ENCODE measurements at regions not wholly inside any gene's neighbourhood (a gene's known extent, or its start where the extent isn't known, plus 50 kb on each side); places are given as distances from the start of the nearest gene placed in this dataset.
"Not testable (repeated sequence)": the region's sequence is repeated elsewhere in the genome, so short reads cannot be mapped to it uniquely, and the experiment has no call there.

DNA sequence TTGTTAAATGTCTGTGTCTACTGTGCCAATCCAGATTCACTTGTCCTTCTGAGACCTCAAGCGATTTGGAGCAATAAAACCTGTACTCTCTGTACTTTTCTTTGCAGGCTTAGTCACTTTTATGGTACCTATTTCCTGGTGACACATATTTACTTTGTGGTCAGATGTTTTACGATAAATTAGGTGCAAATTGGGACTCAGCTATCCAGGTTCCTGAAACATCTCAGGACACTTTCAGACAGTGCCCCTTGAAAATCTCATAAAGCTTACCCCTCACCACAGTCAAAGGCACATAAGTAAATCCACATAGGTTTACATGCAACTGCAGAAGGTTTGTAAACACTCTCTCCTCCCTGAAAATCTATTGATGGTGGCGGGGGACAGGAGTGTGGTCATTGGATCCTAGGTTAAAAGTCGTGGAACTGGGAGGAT is 438.8 kb downstream of the EFNB2 start:
- no peak for DNase-seq (ENCODE audit: low spot score)

DNA sequence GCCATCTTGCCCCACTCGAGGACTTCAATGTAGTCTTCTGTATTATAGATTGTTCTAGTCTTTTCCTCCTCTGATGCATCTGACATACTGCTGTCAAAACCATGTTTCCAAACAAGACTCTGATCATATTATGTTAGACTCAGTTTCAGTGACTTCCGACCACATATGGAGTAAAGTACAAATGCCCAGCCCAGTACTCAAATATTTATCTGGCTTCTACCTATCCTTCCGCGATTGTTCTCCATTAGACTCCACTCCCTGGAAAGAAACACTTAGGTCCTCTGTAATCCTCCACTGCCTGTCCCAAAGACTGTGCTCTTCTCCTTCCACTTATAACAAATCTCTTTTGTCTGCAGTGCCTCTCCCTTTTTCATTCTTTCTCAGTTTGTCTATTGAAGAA is 439.5 kb downstream of the EFNB2 start:
- no peak for DNase-seq (ENCODE audit: low spot score)

DNA sequence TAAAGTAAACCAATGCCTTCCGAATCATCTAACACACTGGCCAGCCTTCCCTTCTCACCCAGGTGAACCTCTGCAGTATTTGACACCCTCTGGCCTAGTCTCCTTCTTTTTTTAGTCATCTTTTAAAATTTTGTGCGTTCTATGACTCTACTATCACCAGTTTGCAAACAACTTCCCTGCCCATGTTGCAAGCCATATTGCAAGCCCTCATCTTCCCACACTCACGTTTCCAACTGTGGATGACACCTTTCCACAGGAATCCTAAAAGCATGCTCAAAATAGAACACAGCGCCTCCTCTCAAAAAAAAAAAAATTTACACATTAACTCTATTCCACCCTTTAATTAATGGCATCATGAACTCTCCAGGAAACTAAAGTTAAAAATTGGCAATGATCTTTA is 440.1 kb downstream of the EFNB2 start:
- DNase-seq (ENCODE audit: low spot score) = no peak

DNA sequence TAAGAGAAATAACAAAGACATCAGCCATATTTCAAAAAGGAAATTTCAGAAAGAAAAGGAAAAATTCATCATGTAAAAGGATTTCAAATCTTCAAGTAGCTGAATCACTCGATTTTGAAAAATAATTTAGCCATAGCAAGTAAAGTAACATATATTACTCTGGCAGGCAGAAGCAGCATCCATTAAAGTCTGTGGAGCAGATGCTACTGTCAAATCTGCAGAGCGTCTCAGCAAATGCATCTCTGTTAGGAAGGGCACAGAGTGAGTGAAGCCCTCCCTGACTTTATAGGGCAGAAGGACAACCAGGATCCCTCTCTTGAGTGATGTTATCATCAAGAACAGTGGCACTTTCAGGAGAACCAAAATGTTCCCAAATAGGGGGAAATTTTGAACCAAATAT is 445.5 kb downstream of the EFNB2 start:
- DNase-seq (ENCODE audit: low spot score) = no peak

DNA sequence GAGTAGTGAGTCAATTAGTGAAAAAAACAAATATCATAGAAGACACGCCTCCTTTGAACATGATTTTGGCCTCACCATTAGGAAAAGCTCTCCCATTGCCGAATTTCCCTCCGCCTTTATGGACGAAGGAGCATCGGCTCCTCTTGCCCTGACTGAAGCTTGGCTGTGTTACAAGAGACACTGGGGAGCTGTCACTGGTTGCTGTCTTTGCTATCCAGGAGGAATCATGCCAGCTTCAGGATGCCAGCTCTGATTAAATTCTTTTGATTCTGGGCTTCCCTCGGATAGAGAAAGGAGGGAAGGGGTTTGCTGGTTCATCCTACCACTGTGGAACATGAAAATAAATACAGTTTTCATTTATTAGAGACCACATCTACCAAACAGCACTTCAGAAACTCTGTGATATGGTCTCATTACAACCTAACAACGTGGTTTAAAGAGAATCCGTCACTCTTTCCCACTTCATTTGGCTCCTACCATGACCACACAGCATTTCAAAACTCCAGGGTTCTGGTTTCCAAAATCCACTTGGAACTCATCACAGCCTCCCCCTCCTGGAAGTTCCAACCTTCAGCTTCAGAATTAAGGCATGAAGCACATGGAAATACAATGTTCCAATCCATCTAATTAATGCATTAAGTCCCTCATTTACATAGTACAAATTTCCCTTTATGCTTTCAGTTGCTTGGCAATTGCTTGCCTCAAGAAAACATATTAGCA is 446.0 kb downstream of the EFNB2 start:
- DNase-seq (ENCODE audit: low spot score) = no peak

DNA sequence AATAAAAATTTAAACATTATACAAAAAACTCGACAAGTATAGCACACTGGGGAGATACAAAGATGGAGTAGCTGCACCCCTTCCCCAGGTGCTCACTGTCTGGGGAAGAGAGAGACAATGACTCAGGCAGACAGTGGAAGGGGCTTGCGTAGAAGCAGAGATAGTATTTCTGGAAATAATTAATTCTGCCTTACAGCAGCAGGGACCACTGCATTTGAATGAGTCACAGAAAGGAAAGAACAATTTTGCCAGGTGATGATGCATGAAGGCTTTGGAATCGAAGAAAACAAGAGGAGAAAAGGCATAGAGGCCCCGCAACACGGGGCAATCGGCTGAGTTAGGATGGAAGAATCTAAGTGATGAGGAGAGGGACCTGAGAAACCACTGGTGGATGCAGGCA is 447.4 kb downstream of the EFNB2 start:
- no peak for DNase-seq (ENCODE audit: low spot score)

DNA sequence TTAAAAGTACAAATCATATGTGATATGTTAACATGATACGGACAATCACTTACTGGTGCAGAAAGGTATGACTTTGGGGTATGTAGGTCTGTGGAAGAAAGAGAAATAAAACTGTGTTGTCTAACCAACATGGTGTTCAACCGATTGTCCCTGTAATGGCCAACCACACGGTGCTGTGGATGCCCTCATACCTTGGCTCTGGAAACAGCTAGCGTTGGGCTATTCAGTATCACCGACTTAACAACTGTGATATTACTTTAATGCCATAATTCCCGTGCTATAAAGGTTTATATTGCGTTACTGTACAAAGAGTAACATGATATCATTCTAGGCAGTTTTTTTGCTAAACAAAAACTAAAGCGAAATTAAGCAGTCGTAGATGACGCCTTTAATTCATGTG is 448.3 kb downstream of the EFNB2 start:
- DNase-seq (ENCODE audit: low spot score) = no peak

DNA sequence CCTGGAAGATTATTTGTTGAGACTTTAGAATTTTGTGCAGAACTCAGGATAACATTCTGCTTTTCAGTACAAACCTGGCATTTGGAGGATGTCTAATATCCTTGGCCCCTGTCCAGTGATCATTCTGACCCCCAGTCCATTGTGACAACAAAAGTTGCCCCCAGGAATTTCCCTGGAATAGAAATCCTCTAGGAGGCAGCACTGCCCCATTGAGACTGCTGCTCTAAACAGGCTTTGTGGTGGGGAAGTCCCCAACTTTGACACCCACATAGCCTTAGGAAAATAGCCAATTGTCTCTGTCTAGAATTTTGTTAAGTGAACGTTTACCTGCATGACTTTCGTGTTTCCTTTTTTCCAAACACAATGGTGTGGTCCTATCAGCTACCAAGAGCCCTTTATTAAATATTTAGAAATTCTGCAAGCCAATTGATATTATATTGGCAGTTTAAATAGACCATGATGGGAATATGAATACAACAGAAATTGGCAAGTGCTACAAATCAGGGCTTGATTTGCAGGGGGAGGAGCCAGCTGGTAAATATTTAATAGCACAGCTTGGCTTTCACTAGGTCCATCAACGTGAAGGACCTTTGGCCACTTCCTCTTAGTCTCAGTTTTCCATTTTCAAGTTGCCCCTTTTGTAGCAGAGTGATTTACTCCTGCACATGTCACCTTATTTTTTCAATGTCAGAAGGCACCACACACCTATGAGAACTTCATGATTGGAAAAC is 451.7 kb downstream of the EFNB2 start:
- DNase-seq (ENCODE audit: low spot score) = peak; percentile 9

DNA sequence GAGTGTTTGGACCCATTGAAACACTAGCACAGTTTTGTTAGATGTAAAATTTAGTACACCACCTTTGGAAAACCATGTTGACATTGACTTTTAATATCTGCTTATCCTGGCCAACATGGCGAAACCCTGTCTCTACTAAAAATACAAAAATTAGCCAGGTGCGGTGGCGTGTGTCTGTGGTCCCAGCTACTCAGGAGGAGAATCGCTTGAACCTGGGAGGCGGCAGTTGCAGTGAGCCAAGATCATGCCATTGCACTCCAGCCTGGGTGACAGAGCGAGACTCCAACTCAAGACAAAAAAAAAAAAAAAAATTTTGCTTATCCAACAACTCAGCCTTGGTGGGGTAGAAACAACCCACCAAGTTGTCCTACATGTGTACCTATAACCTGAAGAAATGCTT is 454.2 kb downstream of the EFNB2 start:
- DNase-seq (ENCODE audit: low spot score) = not testable (repeated sequence)

DNA sequence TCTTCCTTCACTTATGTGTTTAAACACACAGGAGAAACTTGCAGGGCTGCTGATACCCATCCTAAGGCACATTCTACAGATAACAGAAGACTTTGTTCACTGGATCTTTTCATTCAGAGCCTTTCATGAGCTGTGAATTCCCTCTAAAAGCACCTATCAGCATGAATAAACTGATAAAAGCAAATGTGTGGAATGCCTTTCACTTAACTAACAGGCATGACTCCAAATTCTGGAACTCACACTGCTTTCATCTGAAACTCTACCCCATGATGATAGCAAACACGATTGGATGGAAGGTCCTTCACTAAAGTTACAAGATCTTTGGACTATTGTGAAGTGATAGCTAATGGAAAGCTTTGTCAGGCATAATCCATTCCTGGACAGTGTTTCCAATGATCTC is 457.3 kb downstream of the EFNB2 start:
- no peak for DNase-seq (ENCODE audit: low spot score)

DNA sequence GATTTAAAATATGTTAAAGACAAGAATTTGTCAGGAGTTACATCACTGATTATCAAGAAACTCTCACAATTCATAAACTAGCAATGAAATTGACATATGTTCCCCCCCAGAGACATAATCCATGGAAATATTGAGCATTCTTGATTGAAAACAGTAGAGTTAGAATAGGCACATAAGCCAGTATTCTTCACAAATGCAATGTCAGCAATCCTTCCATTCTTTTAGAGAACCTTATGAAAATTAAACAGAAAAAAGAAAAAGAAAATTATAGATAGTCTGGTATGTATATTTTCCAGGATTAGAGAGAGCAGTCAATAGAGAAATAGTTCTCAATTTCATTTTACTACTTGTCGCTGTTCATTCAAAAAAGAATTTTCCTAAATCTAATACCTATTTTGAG is 458.4 kb downstream of the EFNB2 start:
- DNase-seq (ENCODE audit: low spot score) = no peak

DNA sequence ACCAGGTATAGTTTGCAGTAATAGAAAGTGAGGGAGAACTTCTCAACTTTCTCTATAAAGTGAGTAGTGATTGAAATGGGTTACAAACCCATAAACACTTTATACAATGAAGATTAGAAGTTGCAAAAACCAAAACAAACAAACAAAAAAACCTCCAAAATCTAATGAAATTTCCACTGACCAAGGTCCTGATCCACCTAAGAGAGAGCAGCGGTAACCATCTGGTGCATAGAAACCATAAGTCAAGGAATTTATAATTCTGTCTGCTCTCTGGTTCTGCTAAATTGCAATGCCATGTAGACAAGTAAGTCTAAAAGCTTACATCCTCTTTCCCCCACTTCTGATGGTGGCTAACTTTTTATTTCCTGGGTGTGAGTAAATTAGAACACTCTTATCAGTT is 463.4 kb downstream of the EFNB2 start:
- DNase-seq (ENCODE audit: low spot score) = no peak

DNA sequence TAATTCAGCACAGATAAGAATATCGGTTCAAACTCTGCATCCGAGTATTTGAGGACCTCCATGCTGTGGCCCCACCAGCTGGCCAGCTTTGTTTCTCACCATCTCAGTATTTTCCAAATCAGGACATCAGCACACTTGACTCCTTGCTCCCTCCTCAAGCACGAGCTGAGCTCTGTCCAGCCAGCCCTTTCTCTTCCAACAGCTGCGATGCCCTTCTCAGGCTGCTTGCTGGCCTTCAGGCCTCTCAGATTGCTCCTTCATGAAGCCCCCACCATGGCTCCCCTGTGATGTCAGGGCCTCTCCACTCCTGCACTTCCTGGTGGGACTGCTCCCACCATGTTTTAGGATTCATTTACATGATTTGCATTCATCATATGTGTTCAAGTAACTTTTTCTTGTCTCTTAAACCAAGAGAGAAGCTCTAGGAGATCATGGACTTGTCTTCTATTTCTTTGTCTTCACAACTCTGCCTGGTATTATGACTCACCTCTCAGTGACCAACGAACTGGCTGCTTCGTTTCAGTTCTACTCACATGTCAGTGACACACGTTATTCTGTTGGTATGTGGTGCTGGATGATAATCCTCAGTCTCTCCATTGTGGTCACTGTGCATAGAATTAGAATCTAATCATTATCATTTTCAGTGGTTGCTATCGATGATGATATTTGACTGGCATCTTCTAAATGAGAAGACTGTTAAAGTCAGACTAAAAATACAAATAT is 471.7 kb downstream of the EFNB2 start:
- no peak for DNase-seq (ENCODE audit: low spot score)

DNA sequence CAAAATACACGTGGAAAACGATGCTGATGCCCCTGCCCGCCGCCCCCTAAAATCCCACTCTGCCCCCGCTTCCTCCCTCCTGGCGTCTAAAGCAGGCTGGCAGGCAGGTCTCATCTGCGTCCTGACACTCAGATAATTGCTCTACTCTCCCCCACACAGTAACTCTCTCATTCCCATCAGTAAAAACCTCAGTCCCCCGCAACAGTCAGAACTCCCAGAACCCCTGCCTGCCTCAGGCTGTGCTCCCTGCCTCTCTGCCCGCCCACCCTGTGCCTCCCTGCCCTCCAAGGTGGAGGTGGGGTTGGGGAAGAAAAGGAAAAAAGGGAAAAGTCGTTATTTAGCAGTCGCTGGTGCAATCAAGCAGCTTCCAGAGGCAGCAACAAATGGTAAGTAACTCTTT is 473.7 kb downstream of the EFNB2 start:
- no peak for DNase-seq (ENCODE audit: low spot score)

DNA sequence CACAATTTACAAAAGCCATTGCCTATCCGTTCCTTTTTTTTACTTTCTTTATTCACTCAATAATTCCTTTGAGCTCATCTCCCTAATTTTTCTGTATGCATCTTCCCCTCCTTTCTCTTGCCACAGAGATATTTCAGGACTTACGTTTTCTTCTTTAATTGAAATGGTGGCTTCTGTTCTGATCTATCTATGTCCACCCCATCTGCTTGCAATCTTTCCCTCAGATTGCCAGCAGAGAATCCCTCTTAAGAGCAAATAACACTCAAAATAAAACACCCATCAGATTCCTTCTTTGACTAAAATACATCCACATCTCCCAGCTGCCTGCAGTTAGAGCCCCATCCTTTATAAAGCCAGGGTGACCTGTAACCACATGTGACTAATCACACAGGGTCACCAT is 478.6 kb downstream of the EFNB2 start:
- DNase-seq (ENCODE audit: low spot score) = no peak

DNA sequence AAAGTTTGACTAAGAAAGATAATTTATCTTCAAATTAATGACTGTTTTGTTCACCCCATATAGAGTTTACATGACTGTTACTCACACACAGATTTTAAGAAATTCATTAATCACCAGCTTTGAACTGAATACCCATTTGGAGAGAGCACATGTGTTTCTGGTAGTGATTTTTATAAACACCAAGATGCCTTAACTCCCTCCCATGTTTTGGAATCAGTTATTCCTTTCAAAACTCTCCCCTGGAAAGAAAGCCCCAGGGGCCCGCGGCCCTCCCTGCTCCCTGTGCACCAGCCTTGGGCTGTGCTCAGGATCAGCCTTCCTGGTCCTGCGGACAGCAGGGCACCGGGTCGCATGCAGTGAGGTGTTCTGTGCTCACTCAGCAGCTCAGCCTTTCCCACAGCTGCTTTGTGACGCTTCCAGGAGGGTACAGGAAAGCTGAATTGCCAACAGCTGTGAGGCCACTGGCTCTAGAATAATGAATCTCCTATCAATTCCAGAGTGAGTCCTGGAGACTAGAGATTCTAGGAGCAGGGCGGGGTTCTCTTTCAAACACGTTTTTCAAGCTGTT is 483.2 kb downstream of the EFNB2 start:
- DNase-seq (ENCODE audit: low spot score) = no peak

DNA sequence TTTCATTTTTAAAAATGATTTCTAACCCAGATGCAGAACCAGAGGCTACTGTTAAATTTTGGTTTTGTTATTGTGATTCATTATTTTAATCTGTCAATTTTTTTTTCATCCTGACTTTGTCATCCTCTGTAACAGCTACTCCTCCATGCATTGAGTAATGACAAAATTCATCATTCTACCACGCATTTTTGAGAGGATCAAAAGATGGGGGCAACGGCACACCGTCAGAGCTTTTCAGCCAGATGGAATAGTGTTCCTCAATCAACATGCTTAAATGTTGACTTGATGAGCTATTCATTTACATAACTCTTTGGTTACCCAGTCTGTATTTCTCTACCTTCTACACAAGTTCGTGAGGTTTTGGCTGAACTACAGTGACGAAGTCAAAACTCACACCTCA is 486.3 kb downstream of the EFNB2 start:
- DNase-seq (ENCODE audit: low spot score) = no peak

DNA sequence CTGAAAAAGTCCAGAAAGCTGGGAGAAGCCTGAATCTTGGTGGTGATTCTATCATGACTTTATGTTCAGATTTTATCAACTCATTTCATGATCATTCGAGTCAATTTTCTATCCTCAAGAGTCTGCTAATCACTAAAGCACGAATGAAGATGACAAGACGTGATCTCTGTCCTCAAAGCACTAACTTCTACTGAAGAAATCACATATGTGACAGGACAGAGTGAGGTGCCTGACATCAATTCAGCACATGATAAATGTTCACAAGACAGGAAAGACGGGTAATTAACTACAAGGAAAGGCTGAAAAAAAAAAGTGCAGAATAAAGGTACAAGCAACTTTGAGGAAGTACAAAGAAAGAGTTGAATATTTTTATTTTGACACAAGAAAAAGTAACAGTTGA is 487.1 kb downstream of the EFNB2 start:
- no peak for DNase-seq (ENCODE audit: low spot score)

DNA sequence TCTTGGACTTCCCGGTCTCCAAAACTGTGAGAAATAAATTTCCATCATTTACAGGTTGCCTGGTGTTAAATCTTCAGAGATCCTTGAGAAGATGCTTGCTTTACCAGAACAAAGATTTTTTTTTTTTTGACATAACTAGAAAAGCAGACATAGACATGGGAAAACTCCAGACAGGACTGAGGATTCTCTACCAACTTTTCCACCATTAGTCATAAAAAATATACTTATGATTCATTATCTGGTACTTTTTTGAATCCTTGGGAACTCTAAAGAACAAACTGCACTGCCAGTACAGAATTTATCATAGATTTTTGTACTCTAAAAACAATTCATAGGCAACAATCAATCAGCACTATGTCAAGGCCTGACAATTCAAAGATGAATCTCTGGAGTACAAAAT is 487.6 kb downstream of the EFNB2 start:
- no peak for DNase-seq (ENCODE audit: low spot score)

DNA sequence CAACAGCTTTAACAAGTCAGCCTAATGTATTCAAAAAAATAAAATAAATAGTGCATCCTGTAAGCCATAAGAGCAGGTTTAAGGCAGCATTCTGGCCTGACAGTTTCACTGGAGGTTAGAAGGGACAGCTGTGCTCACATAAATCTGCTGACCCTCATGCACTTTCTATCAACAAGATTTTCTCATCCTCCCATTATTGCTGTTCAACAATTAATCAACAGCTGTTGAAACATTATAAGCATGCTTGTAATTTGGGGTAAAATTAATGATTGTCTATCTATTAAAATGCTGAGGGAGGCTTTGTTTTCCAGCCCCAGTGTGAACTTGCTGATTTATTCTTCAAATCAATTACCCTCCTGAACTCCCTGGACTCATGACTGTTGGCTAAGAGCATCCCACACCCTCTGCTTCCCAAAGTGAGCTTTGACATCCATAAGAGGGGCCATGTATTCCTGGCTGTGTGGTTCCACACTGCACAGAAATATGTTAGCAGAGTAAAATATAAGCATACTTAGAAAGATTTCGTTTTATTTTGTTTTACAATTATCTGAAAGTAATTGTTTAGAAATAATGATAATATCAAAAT is 492.4 kb downstream of the EFNB2 start:
- DNase-seq (ENCODE audit: low spot score) = no peak

DNA sequence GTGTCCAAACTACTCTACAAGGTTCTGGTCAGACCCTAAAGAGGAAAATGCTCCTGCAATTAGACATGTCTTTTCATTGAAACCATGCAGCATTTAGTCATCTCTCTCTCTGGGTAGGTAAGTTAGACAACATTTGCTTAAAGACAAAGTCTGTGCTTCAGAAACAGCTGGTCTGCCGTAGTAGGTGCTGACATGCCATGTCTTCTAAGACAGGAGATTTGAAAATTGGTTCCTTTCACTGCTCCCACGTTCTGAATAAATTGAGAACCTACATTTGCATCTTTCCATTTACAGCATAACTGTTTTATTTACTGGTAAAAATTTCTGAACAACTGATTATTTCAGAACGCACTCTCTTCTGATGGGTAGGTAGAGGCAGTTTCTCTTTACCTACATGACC is 494.0 kb downstream of the EFNB2 start:
- no peak for DNase-seq (ENCODE audit: low spot score)

DNA sequence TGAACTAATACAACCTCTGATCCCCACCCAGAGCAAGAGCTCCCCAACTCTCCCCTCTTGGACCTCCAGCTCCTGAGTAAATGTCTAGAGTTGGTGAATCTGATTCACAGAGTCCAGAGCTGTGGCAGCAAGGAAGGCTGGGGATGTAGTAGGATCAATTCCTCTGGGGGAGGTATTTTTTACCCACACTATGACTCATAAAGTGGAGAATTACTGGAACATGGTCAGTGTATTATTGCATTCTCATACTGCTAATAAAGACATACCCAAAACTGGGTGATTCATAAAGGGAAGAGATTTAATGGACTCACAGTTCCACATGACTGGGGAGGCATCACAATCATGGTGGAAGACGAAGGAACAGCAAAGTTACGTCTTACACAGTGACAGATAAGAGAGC is 496.7 kb downstream of the EFNB2 start:
- no peak for DNase-seq (ENCODE audit: low spot score)

DNA sequence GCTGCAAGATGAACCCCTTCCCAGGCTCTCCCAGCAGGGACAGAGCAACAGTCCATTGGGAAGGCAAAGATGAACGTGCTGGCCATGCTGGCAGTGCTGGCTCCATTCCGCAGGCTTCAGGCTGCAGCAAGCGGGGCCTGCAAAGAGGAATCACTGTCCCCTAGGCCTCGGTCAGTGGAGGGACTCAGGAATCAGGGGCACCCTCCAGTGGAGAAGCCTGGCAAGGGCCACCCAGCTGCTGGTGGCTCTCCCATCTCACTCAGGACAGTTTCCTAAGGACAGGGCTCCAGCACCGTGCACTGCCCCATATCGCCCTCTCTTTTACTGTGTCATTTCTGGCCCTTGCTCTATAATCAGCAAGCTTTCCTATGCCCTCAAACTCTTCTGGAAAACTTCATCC is 498.6 kb downstream of the EFNB2 start:
- no peak for DNase-seq (ENCODE audit: low spot score)
